IPS-NIHi7 (cell line): ENCODE measurements at regions not wholly inside any gene's neighbourhood (a gene's known extent, or its start where the extent isn't known, plus 50 kb on each side); places are given as distances from the start of the nearest gene placed in this dataset.

Experiments
- DNase-seq: peaks from one replicate; pipeline ENCODE4 v3.0.0; 2012; ENCODE audit warnings: mixed read lengths; ENCODE audit errors: extremely low spot score

GRCh38 chr11:109749476-109749875 lies 327.5 kb downstream of the C11orf87 start:
- no peak for DNase-seq

DNA sequence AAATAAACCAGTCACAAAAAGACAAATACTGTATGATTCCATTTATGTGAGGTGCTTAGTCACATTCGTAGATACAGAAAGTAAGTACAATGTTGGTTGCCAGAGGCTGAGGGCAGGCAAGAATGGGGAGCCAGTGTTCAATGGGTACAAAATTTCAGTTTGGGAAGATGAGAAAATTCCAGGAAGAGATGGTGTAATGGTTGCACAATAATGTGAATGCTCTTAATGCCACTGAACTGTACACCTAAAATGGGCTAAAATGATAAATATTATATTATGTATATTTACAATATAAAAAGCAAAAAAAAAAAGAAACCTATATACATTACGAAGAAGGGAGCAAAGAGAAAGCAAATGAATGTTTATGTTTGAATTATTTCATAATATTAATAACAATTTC lies 329.0 kb downstream of the C11orf87 start:
- no peak for DNase-seq

GRCh38 chr11:109752212-109752825 lies 330.3 kb downstream of the C11orf87 start:
- no peak for DNase-seq

GRCh38 chr11:109756521-109756920 lies 334.5 kb downstream of the C11orf87 start:
- DNase-seq = no peak

- DNase-seq = no peak
Observed at GRCh38 chr11:109756951-109757350, 335.0 kb downstream of the C11orf87 start.

DNA sequence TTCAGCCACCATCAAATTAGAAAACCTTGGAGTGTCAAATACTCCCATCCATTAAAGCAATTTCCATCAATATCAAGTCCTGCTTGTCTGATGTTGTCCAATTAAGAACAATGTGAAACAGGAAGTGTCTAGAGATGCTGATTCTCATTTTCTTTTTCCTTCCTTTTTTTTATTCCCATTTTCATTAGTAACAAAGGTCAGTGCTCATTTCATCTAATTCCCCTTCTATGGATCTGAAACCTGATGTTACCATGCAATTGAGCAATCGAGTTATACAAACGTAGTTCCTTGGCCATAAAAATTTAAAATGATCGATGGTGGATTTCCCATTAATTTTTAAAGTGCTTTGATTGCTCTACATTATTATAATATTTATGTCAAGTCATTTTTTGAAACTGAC lies 330.6 kb upstream of the ZC3H12C start:
- no peak for DNase-seq

- no peak for DNase-seq
Observed at GRCh38 chr11:109765709-109766311, 327.4 kb upstream of the ZC3H12C start.

DNA sequence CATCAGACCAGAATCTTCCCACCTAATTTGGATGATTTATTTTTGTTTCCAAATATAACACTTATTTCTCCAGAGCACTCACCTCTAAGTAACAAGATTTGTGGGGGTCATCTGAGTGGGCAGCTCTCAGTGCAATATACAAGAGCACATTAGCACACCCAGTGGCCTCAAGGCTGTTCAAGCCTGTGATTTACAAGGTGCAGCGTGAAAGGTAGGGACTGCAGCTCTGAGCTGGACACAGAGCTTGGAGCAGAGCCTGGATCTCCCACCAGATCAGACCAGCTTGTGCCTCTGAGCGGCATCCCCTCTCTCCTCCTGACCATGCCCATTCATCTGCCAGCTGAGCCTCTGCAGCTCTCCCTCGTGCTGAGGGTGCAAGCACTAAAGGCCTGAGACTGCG lies 323.3 kb upstream of the ZC3H12C start:
- no peak for DNase-seq

GRCh38 chr11:109770323-109770722 lies 322.9 kb upstream of the ZC3H12C start:
- DNase-seq = no peak

GRCh38 chr11:109772892-109773291 lies 320.3 kb upstream of the ZC3H12C start:
- no peak for DNase-seq

DNA sequence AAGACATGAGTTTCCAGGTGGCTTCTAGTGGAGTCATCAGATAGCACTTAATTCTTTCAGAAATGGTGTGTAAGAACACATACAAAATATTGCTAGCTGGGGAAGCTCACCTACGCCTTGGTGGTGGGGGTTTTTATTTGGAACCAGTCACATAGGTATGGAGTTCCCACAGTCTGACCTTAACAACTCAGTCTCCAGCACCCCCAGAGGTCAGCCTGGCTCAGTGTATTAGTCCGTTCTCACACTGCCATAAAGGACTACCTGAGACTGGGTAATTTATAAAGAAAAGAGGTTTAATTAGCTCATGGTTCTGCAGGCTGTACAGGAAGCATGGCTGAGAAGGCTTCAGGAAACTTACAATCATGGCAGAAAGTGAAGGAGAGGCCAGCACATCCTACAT lies 317.5 kb upstream of the ZC3H12C start:
- no peak for DNase-seq

DNA sequence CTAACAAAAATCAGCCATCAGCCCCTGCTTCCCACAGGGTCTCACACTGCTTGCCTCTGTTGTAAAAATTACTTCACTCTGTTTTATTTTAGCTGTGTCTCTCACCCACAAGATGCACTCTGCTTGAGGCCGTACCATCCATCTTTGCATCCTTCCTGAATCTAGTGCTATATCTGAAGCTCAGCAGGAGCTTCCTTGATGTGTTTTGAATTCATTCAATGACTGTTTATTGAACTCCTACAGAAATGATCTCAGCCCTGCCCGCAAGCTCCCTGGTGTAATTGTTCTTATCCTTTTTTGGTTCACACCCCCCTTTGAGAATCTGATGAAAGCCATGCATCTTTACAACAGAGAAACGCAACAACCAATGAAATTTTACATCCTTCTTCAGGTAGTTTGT lies 310.2 kb upstream of the ZC3H12C start:
- no peak for DNase-seq

DNA sequence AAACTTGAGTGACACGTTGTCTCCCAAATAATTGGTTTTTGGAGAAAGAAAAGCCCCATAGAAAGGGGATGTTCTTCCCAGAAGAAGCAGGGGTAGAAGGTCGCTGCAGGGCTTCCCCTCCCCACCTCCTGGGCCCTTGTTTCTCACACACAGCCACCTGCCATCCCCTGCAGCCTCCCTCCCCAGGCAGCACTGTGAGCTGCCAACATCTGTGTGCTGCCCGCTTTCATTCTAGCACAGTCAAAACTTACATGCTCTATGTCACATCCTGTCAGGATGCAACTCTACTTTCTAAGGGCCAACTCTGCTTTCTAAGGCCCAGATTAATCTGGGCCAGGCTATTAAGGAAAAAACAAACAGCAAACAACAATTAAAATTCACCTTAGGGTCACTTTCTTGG lies 309.4 kb upstream of the ZC3H12C start:
- no peak for DNase-seq

- no peak for DNase-seq
Observed at GRCh38 chr11:109784536-109784935, 308.7 kb upstream of the ZC3H12C start.

DNA sequence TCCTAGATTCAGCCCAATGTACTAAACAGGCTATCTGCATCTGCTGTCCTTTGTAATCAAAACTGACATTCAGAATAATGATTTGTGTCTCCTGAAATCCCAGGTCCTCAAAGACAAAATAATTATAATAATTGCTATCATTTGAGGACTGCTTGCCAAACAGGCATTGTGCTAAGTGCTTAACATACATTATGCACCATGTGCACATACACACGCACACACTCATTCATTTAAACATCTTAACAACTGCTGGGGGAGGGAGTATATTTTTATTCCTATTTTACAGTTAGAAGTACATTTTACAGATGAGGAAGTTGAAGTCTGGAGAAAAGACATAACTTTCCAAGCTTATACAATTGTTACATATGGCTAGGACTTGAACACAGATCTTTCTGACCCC lies 308.0 kb upstream of the ZC3H12C start:
- no peak for DNase-seq

GRCh38 chr11:109785714-109786113 lies 307.5 kb upstream of the ZC3H12C start:
- DNase-seq = no peak

GRCh38 chr11:109788948-109789490 lies 304.2 kb upstream of the ZC3H12C start:
- DNase-seq = no peak

DNA sequence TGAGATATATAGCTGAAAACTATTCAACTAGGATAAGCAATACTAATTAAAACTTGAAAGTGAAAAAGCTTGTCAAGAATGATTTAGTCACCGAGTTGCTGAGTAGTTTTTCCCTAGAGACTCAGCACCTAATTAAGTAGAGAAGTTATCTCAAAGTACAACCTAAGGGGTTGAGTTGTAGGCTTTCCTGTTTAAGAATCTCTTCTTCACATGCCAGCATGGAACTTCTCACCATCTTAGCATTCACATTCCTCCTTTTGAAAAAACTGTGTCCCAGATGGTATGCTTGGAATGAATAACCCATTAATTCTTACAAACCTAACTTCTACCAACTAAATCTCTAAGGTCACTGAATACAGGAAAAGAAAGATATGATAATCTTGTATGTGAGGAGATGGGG lies 303.3 kb upstream of the ZC3H12C start:
- no peak for DNase-seq

- DNase-seq = no peak
Observed at GRCh38 chr11:109791337-109791736, 301.9 kb upstream of the ZC3H12C start.

- no peak for DNase-seq
Observed at GRCh38 chr11:109794501-109794900, 298.7 kb upstream of the ZC3H12C start.

DNA sequence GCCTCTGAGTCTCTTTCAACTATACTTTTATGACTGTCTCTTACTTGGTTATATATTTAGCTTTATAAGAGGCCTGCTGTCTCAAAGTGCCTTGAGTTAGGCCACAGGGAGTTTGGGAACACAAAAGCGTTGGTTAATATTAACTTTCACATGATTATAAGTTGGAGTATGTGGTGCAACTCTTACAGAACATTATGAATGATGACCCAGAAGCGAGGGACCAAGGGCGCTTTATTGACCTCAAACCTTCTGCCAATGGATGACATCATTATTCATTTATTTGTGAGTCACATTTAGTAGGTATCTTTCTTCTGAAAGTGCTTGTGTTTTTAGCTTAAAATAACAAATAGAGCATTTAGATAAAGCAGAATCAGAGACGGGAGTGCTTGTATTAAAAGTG lies 298.0 kb upstream of the ZC3H12C start:
- DNase-seq = no peak

GRCh38 chr11:109796253-109796652 lies 296.9 kb upstream of the ZC3H12C start:
- no peak for DNase-seq

DNA sequence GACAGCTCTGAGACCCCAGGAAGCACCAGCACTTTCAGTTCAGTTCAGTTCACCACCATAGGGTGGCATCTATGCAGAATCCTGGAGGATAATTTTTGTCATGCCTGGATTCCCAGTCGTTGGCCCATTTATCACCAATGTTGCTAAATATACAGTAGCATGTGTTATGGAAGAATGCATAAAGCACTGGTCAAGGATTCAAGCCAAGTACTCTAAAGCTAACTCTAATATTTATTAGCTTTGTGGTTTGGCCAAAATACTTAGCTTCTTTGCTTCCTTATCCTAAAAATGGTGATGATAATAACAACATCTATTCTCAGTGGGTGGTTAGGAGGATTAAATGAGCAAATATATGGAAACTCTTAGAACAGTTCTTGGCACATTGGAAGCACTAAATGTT lies 294.7 kb upstream of the ZC3H12C start:
- no peak for DNase-seq

GRCh38 chr11:109799604-109800003 lies 293.6 kb upstream of the ZC3H12C start:
- no peak for DNase-seq
